HCT116 (cell line): ENCODE measurements at regions not wholly inside any gene's neighbourhood (a gene's known extent, or its start where the extent isn't known, plus 50 kb on each side); places are given as distances from the start of the nearest gene placed in this dataset.
A peak's percentile ranks its signal among the peaks of the same experiment; 100 is the strongest.

Experiments used
- ATAC-seq: fragments of 200-7000 bp; cut with Tn5 transposase; 2 replicates; pipeline ENCODE4 v1.9.1; 2020; ENCODE audit warnings: mild to moderate bottlenecking, moderate library complexity
- BruUV-seq: library from RNA; stranded (reverse); fragments of 400-500 nt; replicated peaks from 2 replicates; lab custom pipeline; 2021; lab: Mats Ljungman, UMichigan
- CTCF ChIA-PET: fragments of 300-600 bp; sonication (Branson Sonifier 250); formaldehyde crosslinking; loops from one replicate; lab custom pipeline; 2021; ENCODE audit warnings: antibody characterized with exemption; lab: Charles Lee
- POLR2A ChIA-PET: fragments of 300-600, 350-600 bp; sonication (Branson Sonifier 250); formaldehyde crosslinking; loops from one replicate; lab custom pipeline; 2021; ENCODE audit warnings: antibody characterized with exemption; lab: Charles Lee
- RAD21 ChIA-PET, 2 experiments: fragments of 300-600 bp; sonication (Branson Sonifier 250); formaldehyde crosslinking; loops; one replicate each; lab custom pipeline; 2023; ENCODE audit warnings: low total read pairs in 2 of 2; ENCODE audit not compliant: uncharacterized antibody in 2 of 2, unreplicated experiment in 2 of 2, low non-redundant PET in 1 of 2; lab: Charles Lee
- DNase-seq: peaks from one replicate; pipeline ENCODE4 v3.0.0-alpha.2; 2010; ENCODE audit warnings: low read depth, low spot score
- H2AFZ ChIP-seq: fragments of 200-600 bp; shearing (Covaris generic), sonication (generic); 2 replicates; pipeline ENCODE4 v1.6.1; 2017; ENCODE audit warnings: low read depth, mixed run types, mixed read lengths, antibody characterized with exemption, low read length; ENCODE audit not compliant: poor library complexity, severe bottlenecking
- H3K27ac ChIP-seq: 2 replicates; pipeline ENCODE4 v1.5.1; 2012; ENCODE audit warnings: low read depth, low read length
- H3K27me3 ChIP-seq: fragments of 200-600 bp; sonication (generic); 2 replicates; pipeline ENCODE4 v1.6.1; 2016; ENCODE audit warnings: mixed run types, low read length, mixed read lengths; ENCODE audit not compliant: insufficient read depth
- H3K36me3 ChIP-seq, 2 experiments: fragments of 200-500 bp in 1 of 2; fragments of 200-600 bp in 1 of 2; sonication (Bioruptor generic) in 1 of 2; sonication (generic) in 1 of 2; 2 replicates each; pipeline versions ENCODE4 v1.5.1 to v1.6.1; 2014 to 2016; ENCODE audit warnings: low read length in 2 of 2, inconsistent platforms in 1 of 2, mixed read lengths in 1 of 2, mixed run types in 1 of 2; ENCODE audit not compliant: insufficient read depth in 2 of 2, control insufficient read depth in 1 of 2
- H3K4me1 ChIP-seq, 2 experiments: fragments of 200-600 bp in 1 of 2; sonication (generic) in 1 of 2; 2 replicates each; pipeline versions ENCODE4 v1.5.1 to v1.6.1; 2012 to 2017; ENCODE audit warnings: low read length in 2 of 2, inconsistent platforms in 1 of 2, mild to moderate bottlenecking in 1 of 2, mixed read lengths in 1 of 2, mixed run types in 1 of 2, moderate library complexity in 1 of 2; ENCODE audit not compliant: insufficient read depth in 2 of 2, control insufficient read depth in 1 of 2
- H3K4me2 ChIP-seq: fragments of 200-600 bp; sonication (generic); 2 replicates; pipeline ENCODE4 v1.6.1; 2017; ENCODE audit warnings: mixed run types, low read length, mixed read lengths
- H3K4me3 ChIP-seq, 2 experiments: fragments of 200-600 bp in 1 of 2; sonication (generic) in 1 of 2; replicated peaks in 1 of 2; 2 replicates each; pipeline ENCODE4 v1.5.1; 2011 to 2016; ENCODE audit warnings: low read length in 2 of 2, control low read depth in 1 of 2, low read depth in 1 of 2, mild to moderate bottlenecking in 1 of 2, mixed read lengths in 1 of 2, mixed run types in 1 of 2
- H3K79me2 ChIP-seq: fragments of 200-600 bp; sonication (generic); 2 replicates; pipeline ENCODE4 v1.6.1; 2017; ENCODE audit warnings: mild to moderate bottlenecking, mixed run types, low read length, moderate library complexity, mixed read lengths; ENCODE audit not compliant: insufficient read depth
- H3K9ac ChIP-seq: fragments of 200-600 bp; sonication (generic); 2 replicates; pipeline ENCODE4 v1.6.1; 2016; ENCODE audit warnings: low read length, mixed read lengths
- H3K9me2 ChIP-seq: fragments of 200-600 bp; sonication (generic), shearing (Covaris generic); 2 replicates; pipeline ENCODE4 v1.6.1; 2017; ENCODE audit warnings: mixed run types, mild to moderate bottlenecking, moderate library complexity; ENCODE audit not compliant: insufficient read depth
- H3K9me3 ChIP-seq, 2 experiments: fragments of 200-500 bp in 1 of 2; fragments of 200-600 bp in 1 of 2; sonication (Bioruptor generic) in 1 of 2; sonication (generic) in 1 of 2; 2 replicates each; pipeline ENCODE4 v1.6.1; 2014 to 2017; ENCODE audit warnings: low read length in 2 of 2, mixed read lengths in 2 of 2, inconsistent platforms in 1 of 2, low read depth in 1 of 2, mild to moderate bottlenecking in 1 of 2, mixed run types in 1 of 2, moderate library complexity in 1 of 2; ENCODE audit not compliant: control insufficient read depth in 1 of 2, insufficient read depth in 1 of 2
- H4K20me1 ChIP-seq: fragments of 200-600 bp; sonication (generic), shearing (Covaris generic); 2 replicates; pipeline ENCODE4 v1.6.1; 2017; ENCODE audit warnings: mixed run types, mild to moderate bottlenecking, moderate library complexity; ENCODE audit not compliant: insufficient read depth
- EGR1 ChIP-seq: IDR thresholded peaks from 2 replicates; pipeline ENCODE4 v1.6.1; 2012; ENCODE audit warnings: low read depth
- FOSL1 ChIP-seq: IDR thresholded peaks from 2 replicates; pipeline ENCODE4 v1.6.1; 2012; ENCODE audit warnings: low read depth
- JUND ChIP-seq: IDR thresholded peaks from 2 replicates; pipeline ENCODE4 v1.6.1; 2012
- POLR2AphosphoS5 ChIP-seq: IDR thresholded peaks from 2 replicates; pipeline ENCODE4 v1.6.1; 2011; ENCODE audit warnings: mild to moderate bottlenecking, low read depth, low read length, moderate library complexity
- RAD21 ChIP-seq: IDR thresholded peaks from 2 replicates; pipeline ENCODE4 v1.6.1; 2012; ENCODE audit warnings: low read depth, mild to moderate bottlenecking
- SIN3A ChIP-seq: IDR thresholded peaks from 2 replicates; pipeline ENCODE4 v1.6.1; 2012; ENCODE audit warnings: low read depth
- TCF7L2 ChIP-seq: IDR thresholded peaks from 2 replicates; pipeline ENCODE4 v1.7.0; 2011; ENCODE audit warnings: borderline replicate concordance, inconsistent platforms; ENCODE audit not compliant: insufficient read depth, insufficient read length; ENCODE audit errors: extremely low read depth
- ZBTB33 ChIP-seq: IDR thresholded peaks from 2 replicates; pipeline ENCODE4 v1.6.1; 2011; ENCODE audit warnings: mild to moderate bottlenecking, low read length, moderate library complexity; ENCODE audit not compliant: insufficient replicate concordance; ENCODE audit errors: extremely low read depth
- intact Hi-C: fragments of 100-400 bp; cut with micrococcal nuclease; formaldehyde crosslinking; loops from 2 replicates; pipeline ENCODE4 v1.10.0; 2022
- TF ChIP-seq, protein P1 (sequence below): IDR thresholded peaks from 2 replicates; pipeline ENCODE4 v1.6.1; 2012; ENCODE audit warnings: low read depth

DNA sequence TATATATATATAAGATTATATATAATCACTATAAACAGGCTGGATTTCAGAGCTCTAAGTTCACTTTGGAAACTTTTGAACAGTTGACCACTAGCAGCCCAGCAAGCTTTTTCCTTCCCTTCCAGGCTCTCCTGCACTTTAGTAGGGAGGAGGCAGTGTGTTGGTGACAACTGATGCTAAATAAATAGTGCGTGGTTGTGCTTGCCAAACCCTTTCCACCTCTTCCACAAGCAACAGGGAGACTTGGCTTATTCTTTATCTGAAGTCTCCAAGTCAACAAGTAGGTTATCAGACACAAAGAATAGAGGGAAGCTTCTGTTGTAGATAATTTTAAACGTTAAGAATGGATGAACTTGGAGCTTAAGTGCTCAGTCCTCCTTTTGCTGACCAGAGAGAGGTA is 408.2 kb upstream of the HNRNPA3 start (continued):
- no peak for TF ChIP-seq ZBTB33
- TF ChIP-seq JUND: no peak
- no peak for TF ChIP-seq RAD21
- no peak for TF ChIP-seq FOSL1
- TF ChIP-seq, protein P1, sequence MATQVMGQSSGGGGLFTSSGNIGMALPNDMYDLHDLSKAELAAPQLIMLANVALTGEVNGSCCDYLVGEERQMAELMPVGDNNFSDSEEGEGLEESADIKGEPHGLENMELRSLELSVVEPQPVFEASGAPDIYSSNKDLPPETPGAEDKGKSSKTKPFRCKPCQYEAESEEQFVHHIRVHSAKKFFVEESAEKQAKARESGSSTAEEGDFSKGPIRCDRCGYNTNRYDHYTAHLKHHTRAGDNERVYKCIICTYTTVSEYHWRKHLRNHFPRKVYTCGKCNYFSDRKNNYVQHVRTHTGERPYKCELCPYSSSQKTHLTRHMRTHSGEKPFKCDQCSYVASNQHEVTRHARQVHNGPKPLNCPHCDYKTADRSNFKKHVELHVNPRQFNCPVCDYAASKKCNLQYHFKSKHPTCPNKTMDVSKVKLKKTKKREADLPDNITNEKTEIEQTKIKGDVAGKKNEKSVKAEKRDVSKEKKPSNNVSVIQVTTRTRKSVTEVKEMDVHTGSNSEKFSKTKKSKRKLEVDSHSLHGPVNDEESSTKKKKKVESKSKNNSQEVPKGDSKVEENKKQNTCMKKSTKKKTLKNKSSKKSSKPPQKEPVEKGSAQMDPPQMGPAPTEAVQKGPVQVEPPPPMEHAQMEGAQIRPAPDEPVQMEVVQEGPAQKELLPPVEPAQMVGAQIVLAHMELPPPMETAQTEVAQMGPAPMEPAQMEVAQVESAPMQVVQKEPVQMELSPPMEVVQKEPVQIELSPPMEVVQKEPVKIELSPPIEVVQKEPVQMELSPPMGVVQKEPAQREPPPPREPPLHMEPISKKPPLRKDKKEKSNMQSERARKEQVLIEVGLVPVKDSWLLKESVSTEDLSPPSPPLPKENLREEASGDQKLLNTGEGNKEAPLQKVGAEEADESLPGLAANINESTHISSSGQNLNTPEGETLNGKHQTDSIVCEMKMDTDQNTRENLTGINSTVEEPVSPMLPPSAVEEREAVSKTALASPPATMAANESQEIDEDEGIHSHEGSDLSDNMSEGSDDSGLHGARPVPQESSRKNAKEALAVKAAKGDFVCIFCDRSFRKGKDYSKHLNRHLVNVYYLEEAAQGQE: no peak
- TF ChIP-seq POLR2AphosphoS5: no peak
- TF ChIP-seq, all 23 proteins: peak for 0

DNA sequence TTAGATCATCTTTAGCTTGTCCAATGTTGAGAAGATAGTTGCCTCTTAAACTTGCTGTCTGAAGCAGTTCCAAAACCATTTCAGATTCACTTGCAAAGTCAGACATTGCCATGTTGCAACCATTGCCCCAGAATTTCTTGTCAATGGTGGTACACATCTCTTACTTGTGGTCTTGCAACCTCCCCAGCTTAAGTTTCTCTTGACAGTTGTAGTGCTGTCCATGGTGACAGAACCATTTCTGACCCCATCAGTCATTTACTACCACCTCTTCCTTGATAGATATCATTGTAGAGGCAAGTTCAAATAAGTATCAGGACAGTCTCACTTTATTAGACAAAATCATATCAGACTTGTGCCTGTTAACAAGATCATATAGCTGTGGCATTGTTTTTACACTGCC is 407.2 kb upstream of the HNRNPA3 start:
- intact Hi-C loops: no loop called here
- no peaks in the 10 kb centered on the region for H3K79me2 ChIP-seq
- no peaks in the 10 kb centered on the region for H3K4me1 ChIP-seq
- no peak overlapping the region for H3K9ac ChIP-seq
- TF ChIP-seq FOSL1 (no peak), POLR2AphosphoS5 (no peak), TCF7L2 (no peak), SIN3A (no peak), EGR1 (no peak)
- TF ChIP-seq, protein P1: peak; percentile 20; the same call in 1 of the 2 replicates
- no peaks in the 10 kb centered on the region for H3K36me3 ChIP-seq
- no peaks in the 10 kb centered on the region for H3K9me3 ChIP-seq
- no peak overlapping the region for H2AFZ ChIP-seq
- H3K27ac ChIP-seq: no peak overlapping the region
- BruUV-seq: no TSS peak
- CTCF ChIA-PET: no interaction called here
- no peak overlapping the region for H3K4me2 ChIP-seq
- H4K20me1 ChIP-seq: no peaks in the 10 kb centered on the region
- ATAC-seq: no peak
- H3K4me3 ChIP-seq: no peak overlapping the region
- POLR2A ChIA-PET: no interaction called here
- H3K27me3 ChIP-seq: 0 out of 2 replicates have a peak, but pooled peaks cover 17% of the 10 kb centered on the region
- no peak for DNase-seq
- no peaks in the 10 kb centered on the region for H3K9me2 ChIP-seq
- RAD21 ChIA-PET: no interaction called here
